ENCODE measurements at regions not wholly inside any gene's neighbourhood (a gene's known extent, or its start where the extent isn't known, plus 50 kb on each side); places are given as distances from the start of the nearest gene placed in this dataset.

GRCh38 chr5:60538955-60539866 lies 160.8 kb downstream of the DEPDC1B start:
- Histone ChIP-seq H3K9me3 (ENCODE audit: control insufficient read depth, insufficient read depth, low read depth, low read length) (no peaks in the 10 kb centered on the region), H3K4me3 (ENCODE audit: low read depth, low read length) (no peak overlapping the region), H3K4me1 (ENCODE audit: control insufficient read depth, insufficient read depth, low read length) (no peaks in the 10 kb centered on the region), H3K36me3 (ENCODE audit: control insufficient read depth in 2 of 2, insufficient read depth in 1 of 2, low read length in 2 of 2) (no peaks in the 10 kb centered on the region), H3K27ac (ENCODE audit: extremely low read depth, low read depth, low read length) (no peak overlapping the region)
- no peak for TF ChIP-seq ZNF544 (tag by site-specific recombination; IDR thresholded peaks at IDR 0.05)
- no peak for TF ChIP-seq ZNF133 (tag by site-specific recombination; IDR thresholded peaks at IDR 0.05)
- TF ChIP-seq ZBTB48 (tag by site-specific recombination; IDR thresholded peaks at IDR 0.05): no peak
- TF ChIP-seq GLI2 (tag by site-specific recombination; IDR thresholded peaks at IDR 0.05; ENCODE audit: borderline replicate concordance, low read depth): no peak
- no peak for TF ChIP-seq ZNF302 (tag by site-specific recombination; IDR thresholded peaks at IDR 0.05; ENCODE audit: low read depth)
- TF ChIP-seq ZIC2 (tag by site-specific recombination; IDR thresholded peaks at IDR 0.05): no peak
- no peak for TF ChIP-seq OVOL3 (tag by site-specific recombination; IDR thresholded peaks at IDR 0.05)
- TF ChIP-seq, protein P1, sequence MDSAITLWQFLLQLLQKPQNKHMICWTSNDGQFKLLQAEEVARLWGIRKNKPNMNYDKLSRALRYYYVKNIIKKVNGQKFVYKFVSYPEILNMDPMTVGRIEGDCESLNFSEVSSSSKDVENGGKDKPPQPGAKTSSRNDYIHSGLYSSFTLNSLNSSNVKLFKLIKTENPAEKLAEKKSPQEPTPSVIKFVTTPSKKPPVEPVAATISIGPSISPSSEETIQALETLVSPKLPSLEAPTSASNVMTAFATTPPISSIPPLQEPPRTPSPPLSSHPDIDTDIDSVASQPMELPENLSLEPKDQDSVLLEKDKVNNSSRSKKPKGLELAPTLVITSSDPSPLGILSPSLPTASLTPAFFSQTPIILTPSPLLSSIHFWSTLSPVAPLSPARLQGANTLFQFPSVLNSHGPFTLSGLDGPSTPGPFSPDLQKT (IDR thresholded peaks at IDR 0.05; ENCODE audit: borderline replicate concordance, low read depth, low read length): no peak
- TF ChIP-seq ZNF114 (tag by site-specific recombination; IDR thresholded peaks at IDR 0.05): no peak
- no peak for TF ChIP-seq ZBTB11 (tag by site-specific recombination; conservative IDR thresholded peaks at IDR 0.05; ENCODE audit: low read depth)
- TF ChIP-seq BCL6B (tag by site-specific recombination; IDR thresholded peaks at IDR 0.05): no peak
- no peak for TF ChIP-seq ZNF776 (tag by site-specific recombination; IDR thresholded peaks at IDR 0.05; ENCODE audit: borderline replicate concordance)
- TF ChIP-seq ZXDB (tag by site-specific recombination; IDR thresholded peaks at IDR 0.05): no peak
- TF ChIP-seq ZNF324 (tag by site-specific recombination; IDR thresholded peaks at IDR 0.05): no peak
- no peak for TF ChIP-seq ZNF16 (tag by site-specific recombination; IDR thresholded peaks at IDR 0.05; ENCODE audit: low read depth)
- TF ChIP-seq WT1 (tag by site-specific recombination; IDR thresholded peaks at IDR 0.05): no peak
- no peak for TF ChIP-seq KLF8 (tag by site-specific recombination; IDR thresholded peaks at IDR 0.05)
- ChIA-PET CTCF (interaction anchor here (0.6 kb wide), 1 partner anchor 108 kb away, joined by 3 read pairs; no protein-coding TSS in a partner anchor), POLR2A (no interaction called here)

DNA sequence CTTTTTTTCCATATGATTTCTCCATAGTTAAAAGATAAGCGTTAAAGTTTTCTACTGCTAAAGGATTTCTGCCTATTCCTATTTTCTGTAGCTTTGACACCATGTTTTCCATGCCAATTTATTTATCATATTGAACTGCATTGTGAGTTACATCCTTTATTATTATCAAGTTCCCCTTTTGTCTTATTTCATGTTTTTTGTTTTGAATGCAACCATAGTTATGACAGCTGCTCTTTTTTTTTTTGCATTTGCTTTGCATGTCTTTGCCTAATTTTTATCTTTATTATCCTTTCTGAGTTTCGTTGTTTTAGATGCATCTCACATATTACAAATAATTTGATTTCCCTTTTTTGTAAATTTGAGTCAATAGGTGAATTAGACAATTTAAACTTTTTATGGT lies 161.5 kb downstream of the DEPDC1B start:
- POLR2A ChIA-PET: no interaction called here
- TF ChIP-seq ZNF19 (tag by site-specific recombination; IDR thresholded peaks at IDR 0.05; ENCODE audit: low read depth) (no peak), ZNF596 (tag by site-specific recombination; IDR thresholded peaks at IDR 0.05) (no peak), ZNF549 (tag by site-specific recombination; IDR thresholded peaks at IDR 0.05) (no peak)

More for the DNA sequence above, 161.5 kb downstream of the DEPDC1B start:
- Histone ChIP-seq H3K27ac (ENCODE audit: extremely low read depth, low read depth, low read length) (no peak overlapping the region), H3K4me1 (ENCODE audit: control insufficient read depth, insufficient read depth, low read length) (no peaks in the 10 kb centered on the region), H3K9me3 (ENCODE audit: control insufficient read depth, insufficient read depth, low read depth, low read length) (no peaks in the 10 kb centered on the region), H3K4me3 (ENCODE audit: low read depth, low read length) (no peak overlapping the region), H3K36me3 (ENCODE audit: control insufficient read depth in 2 of 2, insufficient read depth in 1 of 2, low read length in 2 of 2) (no peaks in the 10 kb centered on the region)
- CTCF ChIA-PET: no interaction called here
